ENCODE measurements at regions not wholly inside any gene's neighbourhood (a gene's known extent, or its start where the extent isn't known, plus 50 kb on each side); places are given as distances from the start of the nearest gene placed in this dataset.
"Not testable (repeated sequence)": the region's sequence is repeated elsewhere in the genome, so short reads cannot be mapped to it uniquely, and the experiment has no call there.

DNA sequence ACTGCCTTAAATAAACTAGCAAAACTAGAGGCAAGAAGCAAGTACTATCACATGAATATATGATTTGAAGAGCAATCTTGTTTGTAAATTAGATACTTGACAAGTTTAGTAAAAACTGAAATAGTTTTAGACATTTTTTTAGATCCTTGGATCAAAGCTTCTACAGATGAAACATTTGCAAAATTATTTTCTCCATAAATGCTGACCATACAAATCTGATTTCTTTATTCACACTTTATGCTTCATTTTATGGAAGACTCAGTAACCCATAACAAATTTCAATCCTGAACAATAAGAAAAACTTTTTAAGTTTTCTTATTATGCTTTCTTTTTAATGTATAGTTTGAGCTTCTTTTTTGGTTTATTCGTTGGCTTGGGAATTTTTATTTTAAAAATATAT, 750.2 kb upstream of the SLITRK5 start:
- DNase-seq: no peak
- Histone ChIP-seq H3K9me3 (no peaks in the 10 kb centered on the region), H3K4me3 (no peak overlapping the region), H3K36me3 (ENCODE audit: low read depth) (no peaks in the 10 kb centered on the region), H3K4me1 (ENCODE audit: low read depth) (no peaks in the 10 kb centered on the region)
- ATAC-seq: no peak
- TF ChIP-seq, protein P1, sequence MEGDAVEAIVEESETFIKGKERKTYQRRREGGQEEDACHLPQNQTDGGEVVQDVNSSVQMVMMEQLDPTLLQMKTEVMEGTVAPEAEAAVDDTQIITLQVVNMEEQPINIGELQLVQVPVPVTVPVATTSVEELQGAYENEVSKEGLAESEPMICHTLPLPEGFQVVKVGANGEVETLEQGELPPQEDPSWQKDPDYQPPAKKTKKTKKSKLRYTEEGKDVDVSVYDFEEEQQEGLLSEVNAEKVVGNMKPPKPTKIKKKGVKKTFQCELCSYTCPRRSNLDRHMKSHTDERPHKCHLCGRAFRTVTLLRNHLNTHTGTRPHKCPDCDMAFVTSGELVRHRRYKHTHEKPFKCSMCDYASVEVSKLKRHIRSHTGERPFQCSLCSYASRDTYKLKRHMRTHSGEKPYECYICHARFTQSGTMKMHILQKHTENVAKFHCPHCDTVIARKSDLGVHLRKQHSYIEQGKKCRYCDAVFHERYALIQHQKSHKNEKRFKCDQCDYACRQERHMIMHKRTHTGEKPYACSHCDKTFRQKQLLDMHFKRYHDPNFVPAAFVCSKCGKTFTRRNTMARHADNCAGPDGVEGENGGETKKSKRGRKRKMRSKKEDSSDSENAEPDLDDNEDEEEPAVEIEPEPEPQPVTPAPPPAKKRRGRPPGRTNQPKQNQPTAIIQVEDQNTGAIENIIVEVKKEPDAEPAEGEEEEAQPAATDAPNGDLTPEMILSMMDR (IDR thresholded peaks at IDR 0.05): no peak
- intact Hi-C loops (cut with DNase I, micrococcal nuclease): no loop called here

DNA sequence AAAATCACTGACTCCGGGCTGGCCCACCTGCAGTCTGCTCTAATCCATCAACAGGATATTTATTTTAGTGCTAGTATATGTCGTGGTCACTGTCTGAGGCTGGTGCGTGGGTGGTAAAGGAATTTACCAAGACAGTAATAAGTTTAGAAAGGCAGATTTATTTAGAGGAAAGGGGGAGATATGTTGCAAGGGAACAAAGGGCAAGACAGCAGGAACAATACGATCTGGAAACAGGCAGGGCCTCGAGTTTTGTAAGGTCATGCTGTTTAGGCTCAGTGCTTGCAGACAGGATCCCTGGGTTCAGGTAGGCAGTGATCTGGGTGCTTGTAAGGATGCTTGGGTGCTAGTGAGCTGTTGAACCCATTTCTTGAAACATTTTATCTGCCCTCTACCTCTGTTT, 748.2 kb upstream of the SLITRK5 start:
- Histone ChIP-seq H3K4me3 (no peak overlapping the region), H3K36me3 (ENCODE audit: low read depth) (no peaks in the 10 kb centered on the region), H3K9me3 (no peaks in the 10 kb centered on the region), H3K4me1 (ENCODE audit: low read depth) (no peaks in the 10 kb centered on the region)
- intact Hi-C loops (cut with DNase I, micrococcal nuclease): no loop called here
- ATAC-seq (no peak), DNase-seq (no peak)
- TF ChIP-seq, protein P1 (IDR thresholded peaks at IDR 0.05): no peak

DNA sequence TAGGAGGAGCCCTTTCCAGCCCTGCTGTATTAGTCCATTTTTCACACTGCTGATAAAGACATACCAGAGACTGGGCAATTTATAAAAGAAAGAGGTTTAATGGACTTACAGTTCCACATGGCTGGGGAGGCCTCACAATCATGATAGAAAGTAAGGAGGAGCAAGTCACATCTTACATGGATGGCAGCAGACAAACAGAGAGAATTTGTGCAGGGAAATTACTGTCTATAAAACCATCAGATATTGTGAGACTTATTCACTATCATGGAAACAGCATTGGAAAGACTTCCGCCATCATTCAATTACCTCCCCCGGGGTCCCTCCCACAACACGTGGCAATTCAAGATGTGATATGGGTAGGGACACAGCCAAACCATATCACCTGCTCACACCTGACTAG, 744.3 kb upstream of the SLITRK5 start:
- H3K4me1 ChIP-seq (ENCODE audit: low read depth); H3K9me3 ChIP-seq; ATAC-seq; H3K36me3 ChIP-seq (ENCODE audit: low read depth); intact Hi-C loops (cut with DNase I, micrococcal nuclease); DNase-seq; H3K4me3 ChIP-seq: not testable (repeated sequence)

DNA sequence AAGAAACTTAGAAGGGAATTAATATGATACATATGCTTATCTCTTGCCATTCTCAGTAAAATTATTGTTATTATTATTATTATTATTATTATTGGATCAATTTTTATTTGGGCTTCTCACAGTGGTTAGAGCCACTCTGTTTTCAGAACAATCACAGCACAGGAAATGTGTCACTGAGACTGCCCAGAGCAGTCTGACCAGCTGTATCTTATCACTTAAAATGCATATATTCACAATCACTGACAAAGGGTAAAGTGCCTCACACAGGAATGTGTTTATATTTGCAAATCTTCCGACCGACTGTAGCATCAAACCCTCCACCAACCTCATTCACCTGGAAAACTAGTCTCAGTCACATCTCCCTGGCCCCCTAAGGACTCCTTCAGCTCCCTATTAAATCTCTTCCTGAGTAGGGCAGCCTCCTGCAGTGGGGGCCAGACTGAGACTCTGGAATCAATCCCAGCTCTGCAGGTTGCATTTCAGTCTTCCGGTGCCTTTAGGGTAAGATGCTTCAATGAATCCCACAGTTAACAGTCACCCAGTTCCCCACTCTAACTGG, 738.3 kb upstream of the SLITRK5 start:
- intact Hi-C loops (cut with DNase I, micrococcal nuclease): no loop called here
- Histone ChIP-seq H3K4me1 (ENCODE audit: low read depth) (no peaks in the 10 kb centered on the region), H3K4me3 (no peak overlapping the region), H3K36me3 (ENCODE audit: low read depth) (no peaks in the 10 kb centered on the region), H3K9me3 (no peaks in the 10 kb centered on the region)
- TF ChIP-seq, protein P1 (IDR thresholded peaks at IDR 0.05): no peak
- no peak for DNase-seq
- no peak for ATAC-seq

DNA sequence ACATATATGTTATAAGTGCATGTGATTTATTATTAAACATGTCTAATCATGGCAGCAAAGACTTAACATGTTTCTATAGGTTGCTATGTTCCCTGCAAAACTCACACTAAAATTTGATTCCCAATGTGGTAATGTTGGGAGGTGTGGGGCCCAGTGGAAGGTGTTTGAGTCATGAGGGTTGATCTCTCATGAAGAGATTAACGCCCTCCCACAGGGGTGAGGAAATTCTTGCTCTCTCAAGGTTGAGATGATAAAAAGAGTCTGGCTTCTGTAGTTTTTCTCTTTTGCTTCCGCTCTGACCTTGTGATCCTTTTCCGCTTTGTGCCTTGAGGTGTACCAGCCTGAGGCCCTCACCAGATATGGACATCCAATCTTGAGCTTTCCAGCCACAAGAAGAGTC, 737.5 kb upstream of the SLITRK5 start:
- intact Hi-C loops (cut with DNase I, micrococcal nuclease): no loop called here
- Histone ChIP-seq H3K4me1 (ENCODE audit: low read depth) (no peaks in the 10 kb centered on the region), H3K4me3 (no peak overlapping the region), H3K36me3 (ENCODE audit: low read depth) (no peaks in the 10 kb centered on the region), H3K9me3 (no peaks in the 10 kb centered on the region)
- TF ChIP-seq, protein P1 (IDR thresholded peaks at IDR 0.05): no peak
- DNase-seq (no peak), ATAC-seq (no peak)

DNA sequence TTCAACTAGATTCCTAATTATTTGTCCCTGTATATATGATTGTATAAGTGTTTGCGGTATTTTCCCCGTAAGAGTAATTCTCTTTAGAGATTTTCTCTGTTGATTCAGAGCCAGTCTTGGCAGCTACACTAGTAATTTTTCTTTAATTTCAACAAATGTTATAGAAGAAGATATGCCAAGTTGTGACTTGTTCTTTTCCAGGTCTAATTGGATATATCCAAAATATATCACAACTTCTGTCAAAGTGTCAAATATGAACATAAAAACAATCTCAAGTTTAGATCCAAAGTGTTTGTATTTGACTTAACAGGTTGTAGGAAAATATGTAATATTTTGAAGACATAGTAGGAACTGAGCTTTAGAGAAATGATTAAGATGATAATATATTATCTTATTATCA, 733.9 kb upstream of the SLITRK5 start:
- ATAC-seq: no peak
- intact Hi-C loops (cut with DNase I, micrococcal nuclease): no loop called here
- DNase-seq: no peak
- TF ChIP-seq, protein P1 (IDR thresholded peaks at IDR 0.05): no peak
- Histone ChIP-seq H3K4me3 (no peak overlapping the region), H3K9me3 (no peaks in the 10 kb centered on the region), H3K36me3 (ENCODE audit: low read depth) (no peaks in the 10 kb centered on the region), H3K4me1 (ENCODE audit: low read depth) (no peaks in the 10 kb centered on the region)

Data from mucosa of descending colon (tissue), 3 donors.